Epithelial cell of esophagus (primary cell): ENCODE measurements at regions not wholly inside any gene's neighbourhood (a gene's known extent, or its start where the extent isn't known, plus 50 kb on each side); places are given as distances from the start of the nearest gene placed in this dataset.

Experiments used
- DNase-seq: peaks from one replicate; pipeline ENCODE4 v3.0.0; 2010; ENCODE audit warnings: low read depth
- H3K4me3 ChIP-seq: 2 replicates; pipeline ENCODE4 v1.5.1; 2011; ENCODE audit warnings: mild to moderate bottlenecking, low read length, control low read depth
- TF ChIP-seq, protein P1 (sequence below): IDR thresholded peaks from 2 replicates; pipeline ENCODE4 v1.5.1; 2011; ENCODE audit warnings: low read depth, mild to moderate bottlenecking, low read length, control low read depth, inconsistent platforms; ENCODE audit not compliant: insufficient read depth; ENCODE audit errors: missing control alignments

DNA sequence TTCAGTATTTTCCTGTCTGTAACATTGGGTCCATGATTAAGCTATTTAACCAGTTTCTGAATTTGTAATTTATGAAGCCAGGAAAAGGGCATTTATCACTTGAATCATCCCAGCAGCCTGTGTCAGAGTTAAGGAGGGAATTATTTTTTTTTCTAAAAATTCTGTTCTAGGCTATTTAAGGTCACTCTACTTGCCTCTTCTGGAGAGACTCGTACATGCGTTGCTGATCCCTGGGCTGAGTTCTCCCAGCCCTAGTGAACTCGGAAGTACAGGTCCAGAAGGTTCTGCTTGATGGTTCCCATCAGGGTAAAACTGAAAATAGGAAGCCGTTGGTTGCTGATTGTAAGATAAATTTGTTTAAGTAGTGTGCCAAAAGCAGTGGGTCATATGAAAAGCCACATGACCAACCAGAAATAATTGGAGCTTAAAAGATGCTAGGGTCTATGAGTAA, 90.7 kb downstream of the GPR88 start:
- no peak overlapping the region for H3K4me3 ChIP-seq
- TF ChIP-seq, protein P1, sequence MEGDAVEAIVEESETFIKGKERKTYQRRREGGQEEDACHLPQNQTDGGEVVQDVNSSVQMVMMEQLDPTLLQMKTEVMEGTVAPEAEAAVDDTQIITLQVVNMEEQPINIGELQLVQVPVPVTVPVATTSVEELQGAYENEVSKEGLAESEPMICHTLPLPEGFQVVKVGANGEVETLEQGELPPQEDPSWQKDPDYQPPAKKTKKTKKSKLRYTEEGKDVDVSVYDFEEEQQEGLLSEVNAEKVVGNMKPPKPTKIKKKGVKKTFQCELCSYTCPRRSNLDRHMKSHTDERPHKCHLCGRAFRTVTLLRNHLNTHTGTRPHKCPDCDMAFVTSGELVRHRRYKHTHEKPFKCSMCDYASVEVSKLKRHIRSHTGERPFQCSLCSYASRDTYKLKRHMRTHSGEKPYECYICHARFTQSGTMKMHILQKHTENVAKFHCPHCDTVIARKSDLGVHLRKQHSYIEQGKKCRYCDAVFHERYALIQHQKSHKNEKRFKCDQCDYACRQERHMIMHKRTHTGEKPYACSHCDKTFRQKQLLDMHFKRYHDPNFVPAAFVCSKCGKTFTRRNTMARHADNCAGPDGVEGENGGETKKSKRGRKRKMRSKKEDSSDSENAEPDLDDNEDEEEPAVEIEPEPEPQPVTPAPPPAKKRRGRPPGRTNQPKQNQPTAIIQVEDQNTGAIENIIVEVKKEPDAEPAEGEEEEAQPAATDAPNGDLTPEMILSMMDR, result no peak
- DNase-seq, result no peak

DNA sequence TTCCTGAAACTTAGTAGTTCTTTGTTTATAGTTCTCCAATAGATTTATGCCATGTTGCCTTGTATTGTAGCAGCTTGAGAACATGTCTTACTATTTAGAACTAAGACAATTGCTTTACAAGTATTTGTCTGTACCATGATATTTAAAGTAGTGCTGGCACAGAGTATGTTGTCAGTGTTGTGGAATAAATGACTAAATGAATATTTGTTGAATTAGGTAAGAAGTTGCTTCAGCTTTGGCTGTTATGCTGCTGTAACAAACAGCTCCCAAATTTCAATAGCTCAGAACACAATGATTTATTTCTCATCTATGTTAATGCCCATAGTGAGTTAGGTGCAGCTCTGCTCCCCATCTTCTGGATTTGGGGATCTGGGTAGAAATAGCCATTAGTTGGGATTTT, 90.2 kb upstream of the VCAM1 start:
- no peak overlapping the region for H3K4me3 ChIP-seq
- DNase-seq, result no peak
- TF ChIP-seq, protein P1, result no peak

DNA sequence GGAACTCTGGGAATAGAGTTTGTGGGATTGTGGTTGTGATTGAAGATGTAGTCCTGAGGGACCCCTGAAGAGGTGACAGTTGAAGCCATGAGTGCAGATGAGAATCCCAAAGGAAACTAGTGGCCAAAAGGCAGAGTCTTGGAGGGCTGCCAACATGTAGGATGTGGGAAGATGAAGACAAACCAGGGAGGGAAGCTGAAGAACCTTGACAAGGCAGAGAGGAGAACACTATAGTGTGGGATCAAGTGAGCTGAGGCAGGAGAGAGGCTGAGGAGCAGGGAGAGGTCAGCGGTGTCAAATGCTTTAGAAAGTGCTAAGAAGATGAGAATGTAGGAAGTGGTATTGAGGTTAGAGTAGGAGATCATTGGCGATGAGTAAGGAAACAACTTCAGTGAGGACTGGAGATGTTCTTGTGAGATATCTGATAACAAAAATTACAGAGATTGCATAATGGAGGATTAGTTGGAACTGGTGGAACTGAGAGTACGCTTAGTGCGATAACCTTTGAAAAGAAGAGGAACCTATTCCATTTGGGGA, 88.5 kb upstream of the VCAM1 start:
- no peak for DNase-seq
- H3K4me3 ChIP-seq, result no peak overlapping the region
- TF ChIP-seq, protein P1, result no peak

DNA sequence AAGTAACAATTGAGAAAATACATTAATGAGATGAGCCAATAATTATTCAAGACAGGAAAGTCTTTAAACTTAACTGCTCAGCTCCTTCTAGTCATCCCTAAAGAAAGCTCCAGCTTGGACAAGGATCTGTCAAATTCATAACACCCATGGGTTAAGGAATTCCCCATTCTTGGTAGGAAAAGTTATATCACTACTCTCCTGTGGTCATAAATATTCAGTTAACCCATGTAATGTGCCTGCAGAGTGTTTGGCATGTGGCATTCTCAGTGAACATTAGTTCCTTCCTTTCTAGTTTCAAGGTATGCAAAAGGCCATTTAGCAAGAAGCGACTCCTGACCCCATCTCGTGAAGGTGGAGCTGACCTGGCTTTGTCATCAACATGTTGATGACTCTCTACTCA, 76.7 kb upstream of the VCAM1 start:
- H3K4me3 ChIP-seq, result no peak overlapping the region
- TF ChIP-seq, protein P1, result no peak
- DNase-seq, result no peak

DNA sequence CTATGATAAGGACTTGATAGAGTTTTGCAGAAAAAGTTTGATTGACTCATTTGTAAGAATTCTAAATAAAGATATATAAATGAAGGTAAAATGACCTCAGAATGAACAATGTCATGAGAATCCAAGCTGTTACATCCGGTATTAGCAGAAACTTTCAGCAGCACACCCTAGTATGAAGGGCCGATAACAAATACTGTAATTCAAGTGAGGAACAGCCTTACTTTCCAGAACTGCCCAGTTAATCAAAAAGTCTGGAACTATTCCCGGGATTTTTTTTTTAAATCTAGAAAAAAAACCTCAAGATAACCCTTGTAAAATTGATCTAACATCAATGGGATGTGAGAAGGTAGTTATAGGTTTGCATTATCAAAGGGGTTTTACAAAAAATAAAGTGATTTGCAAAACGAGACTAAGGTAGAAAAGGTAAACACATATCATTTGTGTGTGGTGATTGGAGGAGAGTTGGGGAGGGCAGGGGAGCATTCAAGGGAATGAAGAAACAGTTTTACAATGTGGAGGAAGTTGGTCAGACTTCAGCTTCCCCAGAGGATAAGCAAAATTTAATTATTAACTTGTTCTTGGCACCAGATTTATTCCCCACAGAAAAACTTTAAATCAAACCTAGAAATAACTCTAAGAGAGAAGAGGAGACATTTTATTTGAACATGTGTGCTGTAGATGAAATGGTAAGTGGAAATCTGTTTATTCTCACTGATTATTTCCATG, 75.9 kb upstream of the VCAM1 start:
- TF ChIP-seq, protein P1, result no peak
- DNase-seq, result no peak

DNA sequence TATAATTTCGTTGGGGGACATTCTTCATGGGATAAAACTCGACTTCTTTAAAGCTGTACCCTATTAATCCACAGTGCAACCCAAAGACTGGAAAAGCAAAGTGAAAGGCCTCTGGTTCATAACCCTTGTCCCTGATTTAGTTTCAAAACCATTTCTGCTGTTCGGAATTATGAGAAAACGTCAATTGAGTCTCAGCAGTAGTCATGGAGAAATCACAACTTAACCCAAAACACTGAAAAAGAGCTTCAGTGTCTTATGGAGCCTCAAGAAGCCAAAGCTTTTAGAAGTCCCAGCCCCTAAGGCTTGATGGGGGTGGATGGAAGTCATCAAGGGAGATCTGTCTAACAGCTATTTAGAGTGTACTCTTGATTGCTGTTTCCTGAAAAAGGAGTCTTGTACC, 73.5 kb upstream of the VCAM1 start:
- DNase-seq, result no peak
- TF ChIP-seq, protein P1, result no peak
- no peak overlapping the region for H3K4me3 ChIP-seq

More for the DNA sequence above, 75.9 kb upstream of the VCAM1 start:
- H3K4me3 ChIP-seq, result no peak overlapping the region

DNA sequence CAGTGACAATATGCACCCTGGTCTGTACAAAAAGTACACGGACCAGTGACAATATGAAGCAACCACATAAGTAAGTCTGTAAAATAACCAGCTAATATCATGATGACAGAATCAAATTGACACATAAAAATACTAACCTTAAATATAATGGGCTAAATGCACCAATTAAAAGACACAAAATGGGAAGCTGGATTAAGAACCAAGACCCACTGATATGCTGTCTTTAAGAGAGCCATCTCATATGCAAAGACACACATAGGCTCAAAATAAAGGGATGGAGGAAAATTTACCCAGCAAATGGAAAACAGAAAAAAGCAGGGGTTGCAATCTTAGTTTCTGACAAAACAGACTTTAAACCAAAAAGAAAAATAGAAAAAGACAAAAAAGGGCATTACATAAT, 70.4 kb upstream of the VCAM1 start:
- TF ChIP-seq, protein P1, result no peak
- H3K4me3 ChIP-seq, result no peak overlapping the region
- no peak for DNase-seq
